HCT116 (cell line): ENCODE measurements at regions not wholly inside any gene's neighbourhood (a gene's known extent, or its start where the extent isn't known, plus 50 kb on each side); places are given as distances from the start of the nearest gene placed in this dataset.
"Not testable (repeated sequence)": the region's sequence is repeated elsewhere in the genome, so short reads cannot be mapped to it uniquely, and the experiment has no call there.

Experiments
- ATAC-seq: fragments of 200-7000 bp; cut with Tn5 transposase; 2 replicates; pipeline ENCODE4 v1.9.1; 2020; ENCODE audit warnings: mild to moderate bottlenecking, moderate library complexity
- BruUV-seq: library from RNA; stranded (reverse); fragments of 400-500 nt; replicated peaks from 2 replicates; lab custom pipeline; 2021; lab: Mats Ljungman, UMichigan
- CTCF ChIA-PET: fragments of 300-600 bp; sonication (Branson Sonifier 250); formaldehyde crosslinking; loops from one replicate; lab custom pipeline; 2021; ENCODE audit warnings: antibody characterized with exemption; lab: Charles Lee
- POLR2A ChIA-PET: fragments of 300-600, 350-600 bp; sonication (Branson Sonifier 250); formaldehyde crosslinking; loops from one replicate; lab custom pipeline; 2021; ENCODE audit warnings: antibody characterized with exemption; lab: Charles Lee
- RAD21 ChIA-PET, 2 experiments: fragments of 300-600 bp; sonication (Branson Sonifier 250); formaldehyde crosslinking; loops; one replicate each; lab custom pipeline; 2023; ENCODE audit warnings: low total read pairs in 2 of 2; ENCODE audit not compliant: uncharacterized antibody in 2 of 2, unreplicated experiment in 2 of 2, low non-redundant PET in 1 of 2; lab: Charles Lee
- DNase-seq: peaks from one replicate; pipeline ENCODE4 v3.0.0-alpha.2; 2010; ENCODE audit warnings: low read depth, low spot score
- H2AFZ ChIP-seq: fragments of 200-600 bp; shearing (Covaris generic), sonication (generic); 2 replicates; pipeline ENCODE4 v1.6.1; 2017; ENCODE audit warnings: low read depth, mixed run types, mixed read lengths, antibody characterized with exemption, low read length; ENCODE audit not compliant: poor library complexity, severe bottlenecking
- H3K27ac ChIP-seq: 2 replicates; pipeline ENCODE4 v1.5.1; 2012; ENCODE audit warnings: low read depth, low read length
- H3K27me3 ChIP-seq: fragments of 200-600 bp; sonication (generic); 2 replicates; pipeline ENCODE4 v1.6.1; 2016; ENCODE audit warnings: mixed run types, low read length, mixed read lengths; ENCODE audit not compliant: insufficient read depth
- H3K36me3 ChIP-seq, 2 experiments: fragments of 200-500 bp in 1 of 2; fragments of 200-600 bp in 1 of 2; sonication (Bioruptor generic) in 1 of 2; sonication (generic) in 1 of 2; 2 replicates each; pipeline versions ENCODE4 v1.5.1 to v1.6.1; 2014 to 2016; ENCODE audit warnings: low read length in 2 of 2, inconsistent platforms in 1 of 2, mixed read lengths in 1 of 2, mixed run types in 1 of 2; ENCODE audit not compliant: insufficient read depth in 2 of 2, control insufficient read depth in 1 of 2
- H3K4me1 ChIP-seq, 2 experiments: fragments of 200-600 bp in 1 of 2; sonication (generic) in 1 of 2; 2 replicates each; pipeline versions ENCODE4 v1.5.1 to v1.6.1; 2012 to 2017; ENCODE audit warnings: low read length in 2 of 2, inconsistent platforms in 1 of 2, mild to moderate bottlenecking in 1 of 2, mixed read lengths in 1 of 2, mixed run types in 1 of 2, moderate library complexity in 1 of 2; ENCODE audit not compliant: insufficient read depth in 2 of 2, control insufficient read depth in 1 of 2
- H3K4me2 ChIP-seq: fragments of 200-600 bp; sonication (generic); 2 replicates; pipeline ENCODE4 v1.6.1; 2017; ENCODE audit warnings: mixed run types, low read length, mixed read lengths
- H3K4me3 ChIP-seq, 2 experiments: fragments of 200-600 bp in 1 of 2; sonication (generic) in 1 of 2; replicated peaks in 1 of 2; 2 replicates each; pipeline ENCODE4 v1.5.1; 2011 to 2016; ENCODE audit warnings: low read length in 2 of 2, control low read depth in 1 of 2, low read depth in 1 of 2, mild to moderate bottlenecking in 1 of 2, mixed read lengths in 1 of 2, mixed run types in 1 of 2
- H3K79me2 ChIP-seq: fragments of 200-600 bp; sonication (generic); 2 replicates; pipeline ENCODE4 v1.6.1; 2017; ENCODE audit warnings: mild to moderate bottlenecking, mixed run types, low read length, moderate library complexity, mixed read lengths; ENCODE audit not compliant: insufficient read depth
- H3K9ac ChIP-seq: fragments of 200-600 bp; sonication (generic); 2 replicates; pipeline ENCODE4 v1.6.1; 2016; ENCODE audit warnings: low read length, mixed read lengths
- H3K9me2 ChIP-seq: fragments of 200-600 bp; sonication (generic), shearing (Covaris generic); 2 replicates; pipeline ENCODE4 v1.6.1; 2017; ENCODE audit warnings: mixed run types, mild to moderate bottlenecking, moderate library complexity; ENCODE audit not compliant: insufficient read depth
- H3K9me3 ChIP-seq, 2 experiments: fragments of 200-500 bp in 1 of 2; fragments of 200-600 bp in 1 of 2; sonication (Bioruptor generic) in 1 of 2; sonication (generic) in 1 of 2; 2 replicates each; pipeline ENCODE4 v1.6.1; 2014 to 2017; ENCODE audit warnings: low read length in 2 of 2, mixed read lengths in 2 of 2, inconsistent platforms in 1 of 2, low read depth in 1 of 2, mild to moderate bottlenecking in 1 of 2, mixed run types in 1 of 2, moderate library complexity in 1 of 2; ENCODE audit not compliant: control insufficient read depth in 1 of 2, insufficient read depth in 1 of 2
- H4K20me1 ChIP-seq: fragments of 200-600 bp; sonication (generic), shearing (Covaris generic); 2 replicates; pipeline ENCODE4 v1.6.1; 2017; ENCODE audit warnings: mixed run types, mild to moderate bottlenecking, moderate library complexity; ENCODE audit not compliant: insufficient read depth
- EZH2 ChIP-seq: fragments of 200-600 bp; sonication (generic); IDR thresholded peaks from 2 replicates; pipeline ENCODE4 v1.6.1; 2017; ENCODE audit warnings: antibody characterized with exemption, mixed run types
- FOSL1 ChIP-seq: IDR thresholded peaks from 2 replicates; pipeline ENCODE4 v1.6.1; 2012; ENCODE audit warnings: low read depth
- SIN3A ChIP-seq: IDR thresholded peaks from 2 replicates; pipeline ENCODE4 v1.6.1; 2012; ENCODE audit warnings: low read depth
- TCF7L2 ChIP-seq: IDR thresholded peaks from 2 replicates; pipeline ENCODE4 v1.7.0; 2011; ENCODE audit warnings: borderline replicate concordance, inconsistent platforms; ENCODE audit not compliant: insufficient read depth, insufficient read length; ENCODE audit errors: extremely low read depth
- YY1 ChIP-seq: IDR thresholded peaks from 2 replicates; pipeline ENCODE4 v1.6.1; 2011; ENCODE audit warnings: low read length, low read depth, moderate library complexity, mild to moderate bottlenecking; ENCODE audit not compliant: insufficient replicate concordance; ENCODE audit errors: extremely low read depth
- ZFX ChIP-seq: fragments of 450-650 bp; IDR thresholded peaks from 2 replicates; pipeline ENCODE4 v1.6.1; 2017
- intact Hi-C: fragments of 100-400 bp; cut with micrococcal nuclease; formaldehyde crosslinking; loops from 2 replicates; pipeline ENCODE4 v1.10.0; 2022
- TF ChIP-seq, protein P1 (sequence below): IDR thresholded peaks from 2 replicates; pipeline ENCODE4 v1.6.1; 2012

DNA sequence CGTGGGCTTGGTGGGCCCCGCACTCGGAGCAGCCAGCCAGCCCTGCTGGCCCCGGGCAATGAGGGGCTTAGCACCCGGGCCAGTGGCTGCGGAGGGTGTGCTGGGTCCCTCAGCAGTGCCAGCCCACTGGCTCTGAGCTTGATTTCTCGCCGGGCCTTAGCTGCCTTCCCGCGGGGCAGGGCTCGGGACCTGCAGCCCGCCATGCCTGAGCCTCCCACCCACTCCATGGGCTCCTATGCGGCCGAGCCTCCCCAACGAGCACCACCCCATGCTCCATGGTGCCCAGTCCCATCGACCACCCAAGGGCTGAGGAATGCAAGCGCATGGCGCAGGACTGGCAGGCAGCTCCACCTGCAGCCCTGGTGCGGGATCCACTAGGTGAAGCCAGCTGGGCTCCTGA, 686.9 kb downstream of the JRKL start:
- H3K9me2 ChIP-seq, intact Hi-C loops, H3K9ac ChIP-seq, CTCF ChIA-PET, POLR2A ChIA-PET, DNase-seq, H2AFZ ChIP-seq, H3K79me2 ChIP-seq, H3K27ac ChIP-seq, H3K9me3 ChIP-seq, H3K4me3 ChIP-seq, BruUV-seq, H3K27me3 ChIP-seq, H3K36me3 ChIP-seq, RAD21 ChIA-PET, H4K20me1 ChIP-seq, ATAC-seq, H3K4me1 ChIP-seq, H3K4me2 ChIP-seq: not testable (repeated sequence)

DNA sequence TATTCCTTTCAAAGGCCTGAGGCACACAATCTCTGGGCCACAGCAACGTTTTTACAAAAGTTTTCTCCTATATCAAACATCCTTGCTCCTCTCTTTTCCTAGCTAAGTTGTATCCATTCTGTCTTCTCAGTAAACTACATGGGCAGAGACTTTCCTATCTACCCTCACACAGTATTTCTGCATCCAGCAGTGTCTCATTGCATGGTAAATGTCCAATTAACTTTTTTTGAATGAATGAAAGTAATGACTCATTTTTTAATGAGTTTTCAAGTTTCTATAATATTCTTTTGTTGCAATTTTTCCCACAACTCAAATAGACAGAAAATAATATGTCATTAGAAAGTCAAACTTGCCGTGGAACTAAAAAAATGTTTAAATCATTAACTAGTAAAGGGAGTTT, 688.6 kb downstream of the JRKL start:
- DNase-seq (no peak), ATAC-seq (no peak)
- H3K9ac ChIP-seq, result no peak overlapping the region
- no peak overlapping the region for H2AFZ ChIP-seq
- no peaks in the 10 kb centered on the region for H3K27me3 ChIP-seq
- H4K20me1 ChIP-seq, result no peaks in the 10 kb centered on the region
- intact Hi-C loops, result no loop called here
- peaks cover 0 to 7% of the 10 kb centered on the region in 2 experiments; a peak in 2 of 4 replicates for H3K9me3 ChIP-seq
- H3K36me3 ChIP-seq, result no peaks in the 10 kb centered on the region
- no peak overlapping the region for H3K4me3 ChIP-seq
- H3K4me2 ChIP-seq, result no peak overlapping the region
- no peaks in the 10 kb centered on the region for H3K4me1 ChIP-seq
- H3K9me2 ChIP-seq, result no peaks in the 10 kb centered on the region
- H3K79me2 ChIP-seq, result no peaks in the 10 kb centered on the region
- TF ChIP-seq, protein P1, sequence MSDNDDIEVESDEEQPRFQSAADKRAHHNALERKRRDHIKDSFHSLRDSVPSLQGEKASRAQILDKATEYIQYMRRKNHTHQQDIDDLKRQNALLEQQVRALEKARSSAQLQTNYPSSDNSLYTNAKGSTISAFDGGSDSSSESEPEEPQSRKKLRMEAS, result no peak
- TF ChIP-seq FOSL1, result no peak
- TF ChIP-seq EZH2, result no peak
- no peak for TF ChIP-seq SIN3A
- TF ChIP-seq TCF7L2, result no peak
- TF ChIP-seq YY1, result no peak
- TF ChIP-seq ZFX, result no peak
- H3K27ac ChIP-seq, result no peak overlapping the region
- POLR2A ChIA-PET, result no interaction called here
- RAD21 ChIA-PET, result no interaction called here
- CTCF ChIA-PET, result no interaction called here
- no TSS peak for BruUV-seq
